Karpas-422 (cell line): ENCODE measurements at regions not wholly inside any gene's neighbourhood (a gene's known extent, or its start where the extent isn't known, plus 50 kb on each side); places are given as distances from the start of the nearest gene placed in this dataset.

Source experiments
- DNase-seq: peaks from one replicate; pipeline ENCODE4 v3.0.0-alpha.2; 2015
- H2AFZ ChIP-seq: fragments of 200-600 bp; sonication (generic); 2 replicates; pipeline ENCODE4 v1.6.1; 2014; ENCODE audit warnings: antibody characterized with exemption, low read length, mixed read lengths
- H3K27ac ChIP-seq: fragments of 200-600 bp; sonication (generic); 2 replicates; pipeline ENCODE4 v1.5.1; 2014; ENCODE audit warnings: mild to moderate bottlenecking, low read length, moderate library complexity
- H3K27me3 ChIP-seq: fragments of 200-600 bp; sonication (generic); 2 replicates; pipeline ENCODE4 v1.6.1; 2014; ENCODE audit warnings: low read length, mixed read lengths
- H3K36me3 ChIP-seq: fragments of 200-600 bp; sonication (generic); 2 replicates; pipeline ENCODE4 v1.6.1; 2014; ENCODE audit warnings: low read length, mixed read lengths; ENCODE audit not compliant: insufficient read depth
- H3K4me1 ChIP-seq: fragments of 200-600 bp; sonication (generic); 2 replicates; pipeline ENCODE4 v1.6.1; 2014; ENCODE audit warnings: mild to moderate bottlenecking, low read length, mixed read lengths
- H3K4me2 ChIP-seq: fragments of 200-600 bp; sonication (generic); 2 replicates; pipeline ENCODE4 v1.6.1; 2014; ENCODE audit warnings: low read length, low read depth, mild to moderate bottlenecking; ENCODE audit not compliant: poor library complexity, severe bottlenecking
- H3K4me3 ChIP-seq: fragments of 200-600 bp; sonication (generic); 2 replicates; pipeline ENCODE4 v1.5.1; 2014; ENCODE audit warnings: mild to moderate bottlenecking, antibody characterized with exemption, low read length, mixed read lengths
- H3K79me2 ChIP-seq: fragments of 200-600 bp; sonication (generic); 2 replicates; pipeline ENCODE4 v1.6.1; 2014; ENCODE audit warnings: mild to moderate bottlenecking, low read length, mixed read lengths
- H3K9ac ChIP-seq: fragments of 200-600 bp; sonication (generic); 2 replicates; pipeline ENCODE4 v1.6.0; 2014; ENCODE audit warnings: low read length
- H3K9me2 ChIP-seq: fragments of 200-600 bp; sonication (generic), shearing (Covaris generic); replicated peaks from 2 replicates; pipeline ENCODE4 v1.6.0; 2014; ENCODE audit warnings: mild to moderate bottlenecking, low read length, moderate library complexity; ENCODE audit not compliant: insufficient read depth
- H3K9me3 ChIP-seq: fragments of 300-700, 200-600 bp; sonication (generic); 2 replicates; pipeline ENCODE4 v1.6.1; 2014; ENCODE audit warnings: low read length, mixed read lengths
- H4K20me1 ChIP-seq: fragments of 200-600 bp; sonication (generic); 2 replicates; pipeline ENCODE4 v1.6.1; 2014; ENCODE audit warnings: mild to moderate bottlenecking, antibody characterized with exemption, low read length, low read depth; ENCODE audit not compliant: insufficient read depth

DNA sequence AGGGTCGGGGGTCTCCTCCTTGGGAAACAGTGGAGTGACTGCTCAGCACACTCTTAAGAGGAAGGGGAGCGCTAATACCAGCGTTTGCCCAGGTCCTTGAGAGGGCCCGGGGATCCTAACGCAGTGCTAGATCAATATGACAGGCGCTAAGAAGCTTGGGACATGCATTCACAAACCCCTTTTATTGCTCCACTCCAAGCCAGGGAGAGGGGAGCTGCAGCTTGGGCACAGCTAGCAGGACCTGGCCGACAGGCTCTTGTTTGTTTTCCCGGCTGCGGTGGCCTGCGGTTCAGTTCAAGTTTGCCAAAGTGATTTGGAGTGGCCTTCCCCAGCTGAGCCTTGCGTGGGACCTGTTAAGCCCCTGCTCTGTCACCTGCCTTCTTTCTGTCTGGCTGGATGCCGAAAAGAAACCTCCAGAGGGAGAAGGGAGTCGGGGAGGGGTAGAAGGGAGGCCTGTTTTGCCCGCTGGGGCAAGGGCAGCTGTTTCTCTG is 152.1 kb downstream of the GLI2 start:
- Histone ChIP-seq H3K4me3 (no peak overlapping the region), H3K4me2 (no peak overlapping the region)
- no peak for DNase-seq

GRCh38 chr2:120888851-120889250 is 153.2 kb downstream of the GLI2 start:
- H3K36me3 ChIP-seq: no peaks in the 10 kb centered on the region
- no peak overlapping the region for H3K4me2 ChIP-seq
- peaks cover 11% of the 10 kb centered on the region for H3K4me1 ChIP-seq
- no peaks in the 10 kb centered on the region for H4K20me1 ChIP-seq
- H3K79me2 ChIP-seq: no peaks in the 10 kb centered on the region
- no peak overlapping the region for H3K9ac ChIP-seq
- no peak overlapping the region for H3K27ac ChIP-seq
- no peak overlapping the region for H3K4me3 ChIP-seq
- H2AFZ ChIP-seq: no peak overlapping the region
- no peaks in the 10 kb centered on the region for H3K9me2 ChIP-seq
- H3K27me3 ChIP-seq: no peaks in the 10 kb centered on the region
- H3K9me3 ChIP-seq: no peaks in the 10 kb centered on the region
- no peak for DNase-seq

More for the DNA sequence above, 152.1 kb downstream of the GLI2 start:
- no peak overlapping the region for H3K9ac ChIP-seq
- H3K9me2 ChIP-seq: no peaks in the 10 kb centered on the region
- no peaks in the 10 kb centered on the region for H3K27me3 ChIP-seq
- no peak overlapping the region for H2AFZ ChIP-seq
- no peaks in the 10 kb centered on the region for H3K36me3 ChIP-seq
- H3K27ac ChIP-seq: no peak overlapping the region
- no peaks in the 10 kb centered on the region for H3K79me2 ChIP-seq
- no peaks in the 10 kb centered on the region for H4K20me1 ChIP-seq
- no peaks in the 10 kb centered on the region for H3K9me3 ChIP-seq
- peaks cover 11% of the 10 kb centered on the region for H3K4me1 ChIP-seq

GRCh38 chr2:120889936-120890335 is 154.3 kb downstream of the GLI2 start:
- Histone ChIP-seq H3K9me2 (no peaks in the 10 kb centered on the region), H3K4me3 (no peak overlapping the region), H3K27me3 (no peaks in the 10 kb centered on the region), H2AFZ (no peak overlapping the region), H3K9me3 (no peaks in the 10 kb centered on the region), H3K36me3 (no peaks in the 10 kb centered on the region), H3K79me2 (no peaks in the 10 kb centered on the region), H3K9ac (no peak overlapping the region), H4K20me1 (no peaks in the 10 kb centered on the region), H3K27ac (no peak overlapping the region), H3K4me2 (no peak overlapping the region), H3K4me1 (peaks cover 10% of the 10 kb centered on the region)
- no peak for DNase-seq

DNA sequence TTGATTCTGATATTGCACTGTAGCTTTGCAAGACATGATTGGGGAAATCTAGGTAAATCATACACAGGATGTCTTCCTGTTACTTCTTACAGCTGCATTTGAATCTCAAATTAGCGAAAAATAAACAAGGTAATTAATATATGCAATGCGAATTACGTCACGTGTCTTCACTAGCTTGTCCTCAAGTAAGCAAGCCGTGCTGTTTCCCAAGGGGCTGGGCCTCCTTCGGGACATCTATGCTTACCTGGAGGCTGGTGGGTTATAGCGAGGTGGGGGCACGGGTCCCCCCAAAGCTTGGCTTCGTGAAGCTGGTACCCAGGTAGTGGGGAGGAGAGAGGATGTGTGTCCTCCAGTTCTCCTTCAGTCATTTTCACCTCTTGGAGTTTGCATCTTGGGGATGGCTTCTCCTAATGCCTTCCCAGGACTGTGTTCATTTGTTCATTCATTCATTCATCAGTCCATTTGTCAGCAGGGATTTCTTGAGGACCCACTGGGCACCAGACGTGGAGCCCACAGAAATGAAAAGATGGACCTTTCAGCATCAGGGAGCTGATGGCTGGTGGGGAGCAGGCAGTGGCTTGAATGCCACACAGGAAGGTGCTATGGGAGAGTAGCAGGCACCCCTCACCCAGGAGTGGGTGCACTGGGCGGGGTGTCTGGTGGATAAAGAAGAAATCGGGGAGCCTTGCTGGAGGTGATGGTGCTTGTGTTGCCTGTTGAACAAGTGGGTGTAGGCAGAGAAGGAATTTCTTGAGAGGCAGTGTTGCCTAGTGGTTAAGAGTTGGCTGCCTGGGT is 155.1 kb downstream of the GLI2 start:
- Histone ChIP-seq H4K20me1 (no peaks in the 10 kb centered on the region), H2AFZ (no peak overlapping the region), H3K36me3 (no peaks in the 10 kb centered on the region), H3K9me3 (no peaks in the 10 kb centered on the region), H3K27me3 (no peaks in the 10 kb centered on the region), H3K9ac (no peak overlapping the region), H3K4me2 (no peak overlapping the region), H3K79me2 (no peaks in the 10 kb centered on the region), H3K27ac (no peak overlapping the region), H3K4me3 (no peak overlapping the region), H3K4me1 (peaks cover 2% of the 10 kb centered on the region), H3K9me2 (no peaks in the 10 kb centered on the region)
- no peak for DNase-seq

DNA sequence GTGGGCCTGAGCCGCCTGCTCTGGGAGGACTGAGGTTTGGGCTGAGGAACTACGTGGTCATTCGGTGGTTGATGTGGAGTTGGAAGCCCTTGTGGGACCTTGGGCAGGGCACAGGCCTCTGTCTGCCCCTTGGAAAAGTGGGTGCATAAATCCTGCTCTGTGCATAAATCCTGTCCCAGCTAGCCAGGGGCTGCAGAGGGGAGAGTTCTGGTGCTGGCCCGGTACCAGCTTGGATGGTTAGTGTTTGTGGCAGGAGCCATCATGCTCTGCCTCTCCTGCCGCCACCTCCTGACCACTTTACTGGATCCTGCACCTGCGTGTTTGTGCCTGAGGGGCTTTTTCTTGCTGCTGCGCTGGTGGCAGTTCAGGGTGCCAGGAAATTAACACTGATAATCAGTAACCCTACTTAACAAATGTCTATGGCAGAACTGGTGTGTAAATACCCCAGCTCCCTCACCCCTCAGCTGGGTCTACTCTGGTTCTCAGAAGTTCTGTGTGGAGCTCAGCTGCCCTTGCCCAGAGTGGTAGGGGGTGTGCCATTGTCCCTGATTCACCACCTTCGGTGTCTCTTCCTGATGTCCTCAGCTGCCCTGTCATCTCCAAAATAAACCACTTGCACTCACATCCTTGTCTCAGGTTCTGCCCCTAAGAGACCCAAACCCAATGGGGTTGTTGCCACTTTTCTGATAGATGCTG is 156.8 kb downstream of the GLI2 start:
- Histone ChIP-seq H3K9me3 (no peaks in the 10 kb centered on the region), H3K9ac (no peak overlapping the region), H3K79me2 (no peaks in the 10 kb centered on the region), H3K9me2 (no peaks in the 10 kb centered on the region), H3K4me3 (no peak overlapping the region), H3K4me2 (no peak overlapping the region), H3K36me3 (no peaks in the 10 kb centered on the region), H3K4me1 (no peaks in the 10 kb centered on the region), H2AFZ (no peak overlapping the region), H3K27me3 (no peaks in the 10 kb centered on the region), H4K20me1 (no peaks in the 10 kb centered on the region), H3K27ac (no peak overlapping the region)
- no peak for DNase-seq

DNA sequence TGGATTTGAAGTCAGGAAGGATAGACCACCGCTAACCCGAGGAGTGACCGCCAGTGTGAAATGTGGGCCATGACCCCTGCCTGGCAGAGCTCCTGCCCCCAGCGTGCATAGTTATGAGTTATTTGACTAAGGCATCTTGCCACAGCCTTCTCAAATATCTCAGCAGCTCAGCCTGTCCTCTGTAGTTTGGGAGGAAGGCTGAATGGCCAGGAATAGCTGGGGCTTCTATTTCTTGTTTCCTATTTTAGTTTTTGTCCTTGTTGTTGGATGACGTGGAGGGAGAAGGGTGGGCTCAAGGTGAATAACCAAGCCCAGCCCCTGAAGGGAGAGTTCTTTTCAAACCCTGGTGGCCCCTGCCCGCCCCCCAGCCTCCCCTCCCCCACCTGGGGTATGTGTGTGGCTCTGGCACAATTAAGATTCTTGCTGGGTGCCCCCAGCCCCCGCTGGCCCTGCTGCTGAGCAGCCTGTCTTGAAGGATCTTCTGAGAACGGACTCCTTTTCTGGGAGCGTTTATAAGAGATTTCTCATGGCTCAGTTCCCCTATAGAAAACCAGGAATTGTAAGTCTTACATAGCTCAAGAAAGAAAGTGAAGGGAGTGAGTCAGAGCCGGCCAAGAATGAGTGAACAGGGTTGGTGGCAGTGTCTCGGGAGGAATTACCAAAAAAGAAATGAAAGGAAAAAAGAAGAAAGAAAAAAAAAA is 157.4 kb downstream of the GLI2 start:
- Histone ChIP-seq H3K27me3 (no peaks in the 10 kb centered on the region), H3K4me3 (no peak overlapping the region), H3K9me2 (no peaks in the 10 kb centered on the region), H3K36me3 (no peaks in the 10 kb centered on the region), H3K79me2 (no peaks in the 10 kb centered on the region), H3K4me2 (no peak overlapping the region), H4K20me1 (no peaks in the 10 kb centered on the region), H2AFZ (no peak overlapping the region), H3K9me3 (no peaks in the 10 kb centered on the region), H3K4me1 (no peaks in the 10 kb centered on the region), H3K27ac (no peak overlapping the region), H3K9ac (no peak overlapping the region)
- DNase-seq: no peak

DNA sequence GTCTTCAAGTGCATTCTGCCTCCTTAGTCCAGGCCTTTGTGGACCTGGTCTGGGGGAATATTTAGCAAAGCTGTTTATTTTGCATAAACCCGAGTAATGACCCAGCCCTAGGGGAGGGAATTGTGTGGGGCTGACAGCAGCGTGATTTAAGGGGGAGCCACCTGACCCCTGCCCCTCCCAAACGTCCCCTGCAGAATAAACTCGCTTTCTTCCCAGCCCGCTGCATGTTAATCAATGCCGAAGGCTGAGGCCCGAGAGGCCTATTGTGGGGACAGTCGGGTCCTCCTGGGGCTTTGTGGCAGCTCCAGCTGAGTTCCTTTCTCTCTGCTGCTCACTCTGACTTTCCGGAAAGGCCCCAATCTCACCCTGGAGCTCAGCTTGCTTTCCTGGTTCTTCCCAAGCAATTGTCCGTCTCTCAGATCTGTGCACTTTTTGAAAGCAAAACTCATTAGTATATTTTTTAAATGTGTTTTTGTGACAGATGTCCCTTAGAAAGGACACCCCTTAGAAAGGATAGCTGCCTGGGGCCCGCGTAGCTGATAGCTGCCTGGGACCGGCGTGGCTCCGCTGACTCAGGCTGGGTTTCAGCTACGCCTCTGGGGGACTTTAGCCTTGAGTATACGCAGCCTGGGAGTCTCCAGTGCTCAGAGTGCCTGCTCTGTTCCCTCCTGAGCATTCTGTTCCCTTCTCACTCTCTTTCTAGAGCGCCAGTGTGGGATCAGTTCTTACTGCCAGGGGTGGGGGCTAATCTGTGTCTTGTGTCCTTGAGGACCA is 158.3 kb downstream of the GLI2 start:
- Histone ChIP-seq H3K36me3 (no peaks in the 10 kb centered on the region), H3K79me2 (no peaks in the 10 kb centered on the region)

More for the DNA sequence above, 158.3 kb downstream of the GLI2 start:
- Histone ChIP-seq H3K4me3 (no peak overlapping the region), H3K9ac (no peak overlapping the region), H4K20me1 (no peaks in the 10 kb centered on the region), H3K4me2 (no peak overlapping the region), H3K27me3 (no peaks in the 10 kb centered on the region), H3K9me3 (no peaks in the 10 kb centered on the region), H3K4me1 (no peaks in the 10 kb centered on the region), H2AFZ (no peak overlapping the region), H3K9me2 (no peaks in the 10 kb centered on the region), H3K27ac (no peak overlapping the region)
- DNase-seq: no peak
